GM18870 (cell line): ENCODE measurements at regions not wholly inside any gene's neighbourhood (a gene's known extent, or its start where the extent isn't known, plus 50 kb on each side); places are given as distances from the start of the nearest gene placed in this dataset.
"Not testable (repeated sequence)": the region's sequence is repeated elsewhere in the genome, so short reads cannot be mapped to it uniquely, and the experiment has no call there.

Source experiments
- ATAC-seq: cut with Tn5 transposase; IDR thresholded peaks from one replicate; pipeline ENCODE4 v1.9.1; 2021; ENCODE audit warnings: moderate library complexity; ENCODE audit not compliant: unreplicated experiment

DNA sequence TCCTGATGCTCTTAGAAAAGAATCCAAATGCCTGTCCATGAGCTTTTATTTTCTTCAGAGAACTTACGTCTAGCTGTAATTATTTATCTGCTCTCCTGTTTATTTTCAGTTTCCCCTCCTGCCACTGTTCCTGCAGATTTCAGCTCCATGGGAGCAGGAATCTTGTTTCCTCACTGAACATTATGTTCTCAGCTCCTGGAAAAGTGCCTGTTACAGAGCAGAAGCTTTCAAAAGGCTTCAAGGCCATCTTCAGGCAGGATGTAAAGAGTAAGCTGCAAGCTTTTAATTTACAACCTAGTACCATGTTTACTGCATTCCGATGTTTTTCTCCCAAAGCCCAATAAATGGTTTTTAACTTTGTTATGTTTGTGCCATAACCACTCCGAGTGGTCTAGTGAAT lies 98.4 kb upstream of the BTG1 start:
- ATAC-seq, result no peak

DNA sequence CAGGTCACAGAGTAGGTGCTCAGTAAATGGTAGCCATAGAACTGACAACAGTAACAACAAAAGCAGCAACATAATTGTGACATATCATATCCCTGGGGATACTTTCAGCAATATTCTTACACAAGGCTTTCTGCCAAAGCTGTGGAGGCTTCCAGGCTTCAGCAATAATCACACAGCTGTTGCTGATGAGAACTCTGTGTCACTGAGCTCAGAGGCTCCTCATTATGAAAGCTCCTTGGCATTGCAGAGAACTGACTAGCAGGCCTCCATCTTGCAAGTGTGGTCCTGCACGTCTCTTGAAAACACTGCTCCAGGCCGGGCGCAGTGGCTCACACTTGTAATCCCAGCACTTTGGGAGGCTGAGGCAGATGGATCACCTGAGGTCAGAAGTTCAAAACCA lies 97.3 kb upstream of the BTG1 start:
- no peak for ATAC-seq

DNA sequence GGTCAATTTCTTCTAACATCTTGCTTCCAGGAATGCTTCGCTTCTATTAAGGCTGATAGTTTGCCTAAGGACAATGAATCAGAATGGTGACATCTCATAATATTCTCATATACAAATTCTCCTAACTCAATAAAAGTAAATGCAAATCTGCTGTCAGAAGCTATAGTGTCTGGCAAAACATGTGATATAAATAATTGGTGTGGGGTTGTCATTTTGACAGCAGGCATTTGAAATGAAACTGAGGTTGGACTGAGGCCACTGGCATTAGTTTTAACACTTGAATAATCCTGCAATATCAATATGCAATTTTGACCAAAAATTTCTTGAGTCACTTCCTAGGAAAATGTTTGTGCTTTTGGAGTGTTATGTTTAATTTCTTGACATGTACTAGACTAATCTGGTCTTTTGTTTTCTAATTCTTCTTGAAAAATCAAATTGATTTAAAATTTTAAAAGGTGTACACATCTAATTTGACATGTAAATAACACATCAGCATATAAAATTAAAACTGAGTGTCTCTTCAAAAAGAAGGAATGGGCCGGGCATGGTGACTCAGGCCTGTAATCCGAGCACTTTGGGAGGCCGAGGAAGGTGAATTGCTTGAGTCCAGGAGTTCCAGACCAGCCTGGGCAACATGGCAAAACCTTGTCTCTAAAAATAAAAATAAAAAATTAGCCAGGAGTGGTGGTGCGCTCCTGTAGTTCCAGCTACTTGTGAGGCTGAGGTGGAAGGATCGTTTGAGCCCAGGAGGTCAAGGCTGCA lies 92.3 kb upstream of the BTG1 start:
- no peak for ATAC-seq

DNA sequence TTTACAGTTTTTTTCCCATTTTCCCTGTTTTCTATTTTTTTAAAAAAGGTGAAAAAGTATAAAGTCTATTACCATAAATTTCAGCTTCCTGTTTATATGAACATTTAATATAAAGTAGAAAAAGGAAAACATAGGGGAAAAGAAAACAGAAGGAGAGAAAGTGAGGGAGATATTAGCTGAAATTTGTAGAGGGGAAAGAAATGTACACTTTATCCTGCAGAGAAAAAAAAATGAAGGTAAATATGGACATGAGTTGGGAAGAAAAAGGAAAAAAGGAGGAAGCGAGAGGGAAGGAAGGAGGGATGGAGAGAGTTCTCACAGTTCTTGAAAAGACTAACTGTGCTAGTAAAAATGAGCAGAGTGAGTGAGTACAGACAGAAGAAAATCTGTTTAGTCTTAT lies 91.6 kb upstream of the BTG1 start:
- no peak for ATAC-seq

DNA sequence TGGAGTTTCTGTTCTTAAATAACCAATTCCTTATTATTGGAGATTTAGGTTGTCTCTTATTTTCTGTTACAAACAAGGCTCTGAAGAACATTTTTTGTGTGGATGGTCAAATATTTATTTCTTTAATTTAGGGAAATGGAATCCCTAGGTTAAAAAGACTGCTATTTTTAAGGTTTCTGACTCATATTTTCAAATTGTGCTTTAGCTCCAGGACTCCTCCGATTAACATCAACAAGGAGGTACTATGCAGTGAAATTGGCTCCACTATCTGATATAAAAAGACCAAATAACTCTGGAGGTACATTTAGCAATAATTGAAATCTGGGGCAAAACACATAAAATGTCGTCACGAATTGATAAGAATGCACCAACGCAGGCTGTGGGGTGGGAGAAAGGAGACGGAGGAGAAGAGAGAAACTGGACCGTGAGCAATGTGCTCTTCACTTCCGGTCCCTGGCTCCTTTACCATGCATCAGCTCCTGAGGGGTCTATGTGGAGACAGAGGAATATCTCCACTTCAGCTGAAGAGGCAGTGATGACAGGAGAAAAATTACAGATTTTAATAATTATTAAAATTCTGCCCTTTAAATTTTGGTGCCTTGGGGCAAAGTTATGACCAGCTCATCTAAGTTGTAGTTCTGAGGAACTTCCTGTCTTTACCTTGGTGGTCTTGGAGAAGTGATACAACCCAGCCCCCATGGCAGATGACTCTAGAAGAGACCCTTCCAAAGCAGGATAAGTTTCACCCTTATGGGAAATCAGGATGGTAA lies 90.2 kb upstream of the BTG1 start:
- no peak for ATAC-seq

DNA sequence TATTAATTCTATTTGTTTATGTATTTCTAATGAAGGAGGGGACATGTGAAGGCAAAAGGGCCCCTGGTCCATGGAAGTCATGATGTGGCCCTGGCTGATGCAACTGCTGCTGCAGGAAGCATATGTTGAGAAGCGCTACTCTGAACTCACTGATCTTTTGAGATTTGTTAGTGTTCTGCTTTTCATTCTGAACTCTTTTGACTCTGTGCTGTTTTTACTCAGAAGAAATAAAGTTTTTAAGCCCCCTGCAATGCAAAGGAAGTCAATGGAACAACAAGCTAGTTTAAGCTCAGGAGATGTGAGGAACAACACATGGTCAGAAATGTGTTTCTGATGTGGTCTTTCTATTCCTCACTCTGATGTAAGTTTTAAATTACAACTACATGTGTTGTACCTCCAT lies 88.9 kb upstream of the BTG1 start:
- ATAC-seq, result no peak

DNA sequence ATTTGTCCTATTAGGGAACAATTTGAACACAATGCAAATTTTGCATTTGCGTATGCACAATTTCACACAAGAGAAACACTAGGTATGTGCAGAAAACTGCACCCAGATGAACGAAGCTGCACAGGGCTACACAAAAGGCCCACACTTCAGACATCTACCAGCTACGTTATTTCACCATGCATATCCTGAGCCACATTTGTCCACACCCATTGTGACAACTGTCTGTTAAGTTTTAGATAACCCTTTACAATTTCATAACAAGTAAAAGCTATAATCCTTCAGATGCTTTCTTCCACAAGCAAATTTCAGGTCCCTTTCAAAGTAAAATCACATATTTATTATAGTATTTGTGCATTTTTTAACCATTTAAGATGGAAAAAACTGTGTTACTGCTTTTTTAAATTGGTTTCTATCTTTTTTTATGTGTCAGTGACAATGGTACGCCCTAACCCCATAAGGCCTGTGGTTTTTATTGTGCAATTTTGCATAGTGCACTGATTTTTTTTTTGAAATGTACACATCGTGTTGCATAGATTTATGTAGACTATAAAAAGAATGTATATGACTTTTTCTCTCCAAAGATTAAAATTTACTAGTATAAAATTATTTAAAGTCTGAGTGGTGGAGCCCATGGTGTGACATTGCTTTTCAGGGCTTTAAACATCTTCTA lies 87.8 kb upstream of the BTG1 start:
- no peak for ATAC-seq

DNA sequence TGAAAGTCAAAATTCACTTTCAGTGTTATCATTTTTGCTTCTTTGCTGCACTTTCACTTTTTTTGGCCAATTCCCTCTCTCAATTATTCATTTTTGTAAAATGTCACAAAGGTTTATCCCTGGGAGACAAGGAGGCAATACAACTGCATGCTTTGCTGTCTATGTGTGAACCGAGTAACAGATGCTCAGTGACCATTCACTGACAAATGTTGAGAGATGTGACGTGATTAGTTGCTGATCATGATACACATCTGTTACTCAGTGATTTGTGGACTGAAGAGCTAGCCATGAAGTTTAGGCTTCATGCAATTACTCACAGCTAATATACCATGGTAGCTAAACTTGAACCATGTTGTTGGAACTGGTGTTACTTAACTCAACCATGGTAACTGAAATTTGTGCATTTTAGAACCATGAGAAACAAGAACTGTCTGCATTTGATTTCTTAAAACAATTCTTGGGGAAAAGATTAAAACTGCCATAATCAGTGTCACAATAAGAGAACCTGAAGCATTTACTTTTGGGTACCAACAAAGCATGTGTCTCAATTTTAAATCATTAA lies 86.8 kb upstream of the BTG1 start:
- not testable (repeated sequence) for ATAC-seq

DNA sequence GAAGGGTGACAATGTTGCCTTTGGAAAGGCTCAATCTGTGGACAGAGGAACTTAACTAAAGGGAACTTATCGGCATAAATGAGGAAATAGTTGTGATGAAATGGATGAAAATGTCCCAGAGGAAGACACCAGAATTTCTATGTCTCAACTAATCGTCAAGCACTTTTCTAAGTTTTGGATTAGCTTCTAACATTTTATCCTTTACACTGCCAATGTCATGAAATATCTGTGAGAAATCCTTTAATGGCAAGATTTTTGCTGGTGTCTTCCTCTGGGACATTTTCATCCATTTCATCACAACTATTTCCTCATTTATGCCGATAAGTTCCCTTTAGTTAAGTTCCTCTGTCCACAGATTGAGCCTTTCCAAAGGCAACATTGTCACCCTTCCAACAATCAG lies 86.3 kb upstream of the BTG1 start:
- not testable (repeated sequence) for ATAC-seq

DNA sequence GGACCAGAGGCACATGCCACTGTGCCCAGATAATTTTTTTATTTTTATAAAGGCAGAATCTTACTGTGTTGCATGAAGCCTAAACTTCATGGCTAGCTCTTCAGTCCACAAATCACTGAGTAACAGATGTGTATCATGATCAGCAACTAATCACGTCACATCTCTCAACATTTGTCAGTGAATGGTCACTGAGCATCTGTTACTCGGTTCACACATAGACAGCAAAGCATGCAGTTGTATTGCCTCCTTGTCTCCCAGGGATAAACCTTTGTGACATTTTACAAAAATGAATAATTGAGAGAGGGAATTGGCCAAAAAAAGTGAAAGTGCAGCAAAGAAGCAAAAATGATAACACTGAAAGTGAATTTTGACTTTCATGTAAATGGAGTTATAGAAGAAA lies 85.9 kb upstream of the BTG1 start:
- not testable (repeated sequence) for ATAC-seq

DNA sequence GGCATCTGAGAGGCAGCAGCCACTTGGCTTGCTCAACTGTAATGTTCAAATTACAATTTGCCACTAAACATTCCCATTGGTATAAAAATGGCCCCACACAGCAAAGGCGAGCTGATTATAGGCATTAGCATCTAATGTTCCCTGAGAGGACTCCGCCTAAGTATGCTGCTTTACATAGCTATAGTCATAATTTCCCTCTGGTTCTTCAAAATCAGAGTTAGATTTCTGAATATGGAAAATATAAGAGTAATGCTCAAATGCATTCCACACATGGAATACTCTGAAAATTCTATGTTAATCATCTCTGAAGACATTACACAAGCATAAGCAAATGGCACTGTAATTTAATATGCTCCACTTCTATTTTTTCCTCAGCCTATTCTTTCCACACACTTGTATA lies 83.7 kb upstream of the BTG1 start:
- ATAC-seq, result no peak

DNA sequence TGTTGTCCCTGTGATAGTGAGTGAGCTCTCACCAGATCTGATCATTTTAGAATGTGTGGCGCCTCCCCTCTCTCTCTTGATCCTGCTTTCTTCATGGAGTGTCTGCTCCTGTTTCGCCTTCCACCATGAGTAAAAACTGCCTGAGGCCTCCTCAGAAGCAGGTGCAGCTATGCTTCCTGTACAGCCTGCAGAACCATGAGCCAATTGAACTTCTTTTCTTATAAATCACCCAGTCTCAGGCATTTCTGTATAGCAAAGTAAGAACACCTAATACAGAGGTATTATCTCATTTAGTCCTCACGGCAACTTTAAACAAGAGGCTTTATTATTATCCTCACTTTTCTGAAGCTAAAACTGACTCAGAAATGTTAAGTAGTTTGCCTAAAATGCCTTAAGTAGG lies 81.3 kb upstream of the BTG1 start:
- ATAC-seq, result no peak

DNA sequence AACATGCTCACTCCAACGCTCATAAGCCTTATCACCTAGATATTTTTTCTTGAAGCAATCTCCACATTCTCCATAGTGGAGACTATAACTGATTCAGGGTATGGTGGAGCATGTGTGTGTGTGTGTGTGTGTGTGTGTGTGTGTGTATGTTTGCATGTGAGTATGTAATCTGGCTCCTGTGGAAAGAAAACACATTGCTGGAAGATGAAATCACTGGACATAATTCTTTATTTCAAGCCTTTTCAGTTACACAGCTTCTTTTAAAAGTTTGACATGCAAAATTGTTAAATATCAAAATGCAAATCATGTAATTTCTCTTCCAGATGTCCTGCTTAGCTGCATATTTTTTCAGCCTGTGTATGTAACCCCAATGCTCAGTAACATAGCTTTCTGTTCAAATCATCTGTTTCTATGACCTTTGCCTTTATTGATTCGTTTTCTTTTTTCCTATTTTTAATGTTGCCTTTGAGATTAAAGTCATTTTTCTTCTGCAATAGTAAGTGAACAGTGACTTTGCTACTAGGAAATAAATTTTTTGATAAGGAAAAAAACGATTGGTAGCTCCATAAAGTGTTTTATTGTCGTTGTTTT lies 80.5 kb upstream of the BTG1 start:
- no peak for ATAC-seq

DNA sequence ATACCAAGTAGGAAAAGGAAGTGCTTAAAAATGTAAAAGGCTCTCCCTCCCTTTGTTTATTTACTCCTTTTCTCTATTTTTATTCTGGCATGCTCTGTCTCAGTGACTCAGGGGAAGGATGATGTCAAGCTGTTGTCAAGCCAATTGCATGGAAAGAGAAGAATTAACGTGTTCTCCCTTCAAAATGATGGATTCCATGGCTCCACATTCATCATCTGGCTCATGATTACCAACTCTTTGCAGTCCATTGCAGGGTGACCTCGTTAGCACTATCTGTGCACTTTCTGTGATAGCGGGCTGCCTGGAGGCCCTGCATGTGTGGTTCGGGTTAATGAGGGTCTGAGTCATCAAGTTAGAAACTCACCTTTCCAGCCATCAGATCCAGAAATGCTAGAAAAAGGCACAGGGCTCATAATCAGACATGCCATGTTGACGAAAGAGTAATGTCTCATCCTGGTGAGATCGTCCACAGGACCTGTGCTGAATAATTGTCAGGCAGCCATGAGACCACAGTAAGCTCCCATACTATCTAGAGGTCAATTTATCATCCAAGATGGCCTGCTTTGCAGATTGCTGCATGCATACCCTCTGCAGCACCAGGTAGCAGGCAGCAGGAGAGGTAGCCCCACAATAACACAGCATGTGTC lies 79.2 kb upstream of the BTG1 start:
- no peak for ATAC-seq

DNA sequence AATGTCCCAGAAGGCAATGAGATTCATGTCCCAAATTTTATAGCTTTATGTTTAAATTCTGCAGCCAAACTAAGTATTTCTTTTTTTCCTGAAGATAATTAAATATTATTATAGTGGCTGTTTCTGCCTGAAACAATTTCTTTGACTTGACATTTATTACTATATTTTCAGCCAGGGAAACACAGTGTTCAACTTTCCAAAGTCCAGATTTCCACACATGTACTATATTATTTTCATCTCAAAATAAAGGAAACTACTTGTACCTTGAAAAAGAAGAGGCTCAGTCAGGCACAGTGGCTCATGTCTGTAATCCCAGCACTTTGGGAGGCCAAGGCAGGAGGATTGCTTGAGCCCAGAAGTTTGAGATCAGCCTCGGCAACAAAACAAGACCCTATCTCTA lies 77.8 kb upstream of the BTG1 start:
- ATAC-seq, result no peak

DNA sequence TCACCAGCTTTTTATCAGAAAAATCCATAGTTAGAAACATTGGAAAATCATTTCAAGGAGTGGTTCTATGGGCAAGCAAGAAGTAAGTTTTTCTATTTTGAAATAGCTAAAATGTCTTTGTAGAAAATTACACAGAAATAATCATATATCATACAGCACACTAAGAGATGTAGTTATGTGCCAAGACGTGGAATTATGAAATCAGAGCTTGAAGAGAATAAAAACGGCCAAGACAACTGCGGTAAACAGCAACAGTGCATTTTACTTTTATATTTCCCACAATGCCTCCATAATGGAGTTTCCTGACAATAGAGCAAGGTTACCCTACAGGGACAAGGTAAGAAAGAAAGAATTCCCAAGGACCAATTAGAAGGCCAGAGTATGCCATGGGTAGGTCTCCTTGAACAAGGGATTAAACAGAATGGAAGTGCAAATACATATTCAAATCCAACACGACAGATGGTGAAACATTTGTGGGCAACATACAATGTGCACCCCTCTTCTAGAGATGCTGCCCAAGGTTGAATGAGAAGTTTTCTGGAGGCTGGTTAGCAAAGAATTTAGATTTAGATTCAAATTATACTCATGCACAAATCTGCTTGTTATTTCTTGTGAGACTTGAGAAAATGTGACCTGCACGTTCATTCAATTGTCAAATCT lies 76.1 kb upstream of the BTG1 start:
- no peak for ATAC-seq

DNA sequence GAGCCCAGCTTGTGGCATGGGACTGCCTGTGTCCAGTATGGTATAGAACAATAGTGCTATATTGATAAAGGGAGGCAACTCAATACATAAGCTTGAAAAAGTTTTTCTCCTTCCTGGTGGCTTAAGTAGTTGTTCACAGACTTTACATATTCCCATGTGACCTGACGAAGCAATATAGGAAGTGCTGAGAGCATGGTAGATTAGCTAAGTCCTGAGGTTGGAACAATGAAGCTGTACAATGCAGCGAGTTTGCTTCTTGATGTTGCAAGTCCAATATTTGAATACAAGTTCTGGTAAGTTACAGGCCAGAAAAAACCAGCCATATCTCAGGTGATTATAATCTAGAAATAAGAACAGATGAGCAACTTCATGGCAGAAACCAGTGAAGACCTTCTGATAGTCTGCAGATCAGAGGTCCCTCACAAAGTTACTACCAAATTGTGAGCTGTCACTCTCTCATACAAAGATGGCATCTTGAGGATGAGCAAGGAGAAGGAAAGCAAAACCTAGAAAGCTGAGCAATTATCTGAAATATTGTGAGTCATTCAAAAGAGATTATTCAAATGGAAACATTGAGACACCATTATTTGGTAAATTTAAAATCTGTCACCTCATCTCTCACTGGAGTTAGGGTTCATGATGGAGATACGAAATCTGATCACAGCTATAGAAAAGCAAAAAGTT lies 72.9 kb upstream of the BTG1 start:
- no peak for ATAC-seq

DNA sequence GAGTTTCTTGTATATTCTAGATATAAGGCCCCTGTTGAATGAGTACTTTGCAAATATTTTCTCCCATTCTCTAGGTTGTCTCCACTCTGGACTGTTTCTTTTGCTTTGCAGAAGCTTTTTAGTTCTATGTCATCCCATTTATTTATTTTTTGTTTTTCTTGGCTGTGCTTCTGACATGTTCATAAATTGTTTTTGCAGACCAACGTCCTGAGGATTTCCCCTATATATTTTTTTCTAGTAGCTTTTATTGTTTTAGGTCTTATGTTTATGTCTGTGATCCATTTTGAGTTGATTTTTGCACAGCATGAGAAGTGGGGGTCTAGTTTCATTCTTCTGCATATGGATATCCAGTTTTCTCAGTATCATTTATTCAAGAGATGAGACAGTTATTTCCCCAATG lies 70.4 kb upstream of the BTG1 start:
- no peak for ATAC-seq

DNA sequence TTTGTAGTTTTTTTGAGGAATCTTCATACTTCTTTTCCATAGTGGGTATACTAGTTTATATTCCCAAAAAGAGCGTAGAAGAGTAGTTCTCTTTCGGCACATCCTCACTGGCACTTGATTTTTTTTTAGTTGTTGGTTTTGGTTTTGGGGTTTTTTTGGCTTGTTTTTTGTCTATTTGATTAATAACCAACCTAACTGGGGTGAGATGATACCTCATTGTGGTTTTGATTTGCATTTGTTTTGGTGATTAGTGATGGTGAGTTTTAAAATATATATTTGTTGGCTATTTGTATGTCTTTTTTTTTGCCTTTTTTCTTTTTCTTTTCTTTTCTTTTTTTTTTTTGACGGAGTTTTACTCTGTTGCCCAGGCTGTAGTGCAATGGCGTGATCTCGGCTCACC lies 69.7 kb upstream of the BTG1 start:
- no peak for ATAC-seq

DNA sequence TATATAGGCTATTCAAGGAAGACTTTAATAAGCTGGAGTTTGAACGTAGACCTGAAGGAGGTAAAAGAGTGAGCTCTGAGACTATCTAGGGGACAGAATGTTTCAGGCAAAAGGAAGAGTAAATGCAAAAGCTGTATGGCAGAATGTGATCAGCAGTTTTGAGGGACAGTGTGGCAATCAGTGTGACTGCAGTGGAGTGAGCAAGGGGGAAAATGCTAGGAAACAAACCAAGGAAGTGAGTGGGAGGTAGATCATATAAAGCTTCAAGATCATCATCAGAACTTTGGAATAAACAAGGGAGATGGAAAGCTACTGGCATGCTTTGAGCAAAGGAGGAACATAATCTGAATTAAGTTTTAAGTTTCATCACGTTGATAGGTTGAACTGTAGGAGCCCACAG lies 67.5 kb upstream of the BTG1 start:
- ATAC-seq, result no peak
